H1 (cell line): ENCODE measurements at regions not wholly inside any gene's neighbourhood (a gene's known extent, or its start where the extent isn't known, plus 50 kb on each side); places are given as distances from the start of the nearest gene placed in this dataset.

Experiments used
- CTCF ChIA-PET: fragments of 300-600 bp; sonication (Branson Sonifier 250); formaldehyde crosslinking; loops from one replicate; lab custom pipeline; 2021; ENCODE audit not compliant: partially characterized antibody; lab: Charles Lee
- POLR2A ChIA-PET: fragments of 300-600 bp; sonication (Branson Sonifier 250); formaldehyde crosslinking; loops from one replicate; lab custom pipeline; 2021; ENCODE audit warnings: inconsistent platforms; ENCODE audit not compliant: partially characterized antibody; lab: Charles Lee
- DNase-seq, 2 experiments: peaks; one replicate each; pipeline versions ENCODE4 v3.0.0 to v3.0.0-alpha.2; 2010 to 2022; ENCODE audit warnings: low spot score in 2 of 2, low read depth in 1 of 2, mixed read lengths in 1 of 2
- FAIRE-seq: peaks from 2 replicates; lab custom pipeline; 2011; peaks lifted over from hg19 to GRCh38; lab: Jason Lieb, UNC
- H2AFZ ChIP-seq: 2 replicates; pipeline ENCODE4 v1.8.1; 2012; ENCODE audit warnings: low read length, inconsistent platforms
- H2AK5ac ChIP-seq: 2 replicates; pipeline ENCODE4 v1.6.1; 2013; ENCODE audit warnings: low read depth, low read length
- H2BK120ac ChIP-seq: replicated peaks from 2 replicates; pipeline ENCODE3; 2013; ENCODE audit warnings: low read depth, low read length, inconsistent platforms
- H2BK12ac ChIP-seq: 2 replicates; pipeline ENCODE4 v1.6.1; 2013; ENCODE audit warnings: low read depth, low read length
- H2BK15ac ChIP-seq: 2 replicates; pipeline ENCODE4 v1.6.1; 2013; ENCODE audit warnings: low read length
- H2BK20ac ChIP-seq: 2 replicates; pipeline ENCODE4 v1.6.1; 2013; ENCODE audit warnings: low read length
- H2BK5ac ChIP-seq: 2 replicates; pipeline ENCODE4 v1.6.1; 2013; ENCODE audit warnings: low read depth, low read length
- H3K14ac ChIP-seq: 2 replicates; pipeline ENCODE4 v1.6.1; 2013; ENCODE audit warnings: inconsistent platforms; ENCODE audit not compliant: insufficient read length
- H3K18ac ChIP-seq: 2 replicates; pipeline ENCODE4 v1.6.1; 2013; ENCODE audit warnings: low read length; ENCODE audit errors: extremely low read depth
- H3K23ac ChIP-seq: 2 replicates; pipeline ENCODE4 v1.6.1; 2013; ENCODE audit warnings: inconsistent platforms; ENCODE audit not compliant: insufficient read length
- H3K23me2 ChIP-seq: 2 replicates; pipeline ENCODE4 v1.6.1; 2013; ENCODE audit warnings: low read depth, low read length
- H3K27ac ChIP-seq: 2 replicates; pipeline ENCODE4 v1.6.1; 2011; ENCODE audit warnings: low read depth, low read length, inconsistent platforms
- H3K27me3 ChIP-seq, 4 experiments: replicated peaks in 1 of 4; 1 replicate in 1 of 4; 2 replicates in 3 of 4; pipeline versions ENCODE4 v1.6.1 to v1.8.1; 2011 to 2013; ENCODE audit warnings: low read length in 3 of 4, mild to moderate bottlenecking in 3 of 4, inconsistent platforms in 2 of 4, mixed read lengths in 2 of 4, moderate library complexity in 1 of 4; ENCODE audit not compliant: control insufficient read depth in 3 of 4, insufficient read depth in 3 of 4; ENCODE audit errors: extremely low read depth in 1 of 4
- H3K36me3 ChIP-seq, 4 experiments: 2 replicates each; pipeline versions ENCODE4 v1.6.1 to v1.8.1; 2011 to 2013; ENCODE audit warnings: mild to moderate bottlenecking in 4 of 4, low read length in 3 of 4, moderate library complexity in 2 of 4, control low read depth in 1 of 4, inconsistent platforms in 1 of 4; ENCODE audit not compliant: insufficient read depth in 4 of 4, control insufficient read depth in 2 of 4
- H3K4ac ChIP-seq: replicated peaks from 2 replicates; pipeline ENCODE3; 2013; ENCODE audit warnings: low read length, low read depth, mixed read lengths, inconsistent platforms; ENCODE audit not compliant: insufficient read length
- H3K4me1 ChIP-seq, 4 experiments: replicated peaks in 1 of 4; 1 replicate in 1 of 4; 2 replicates in 3 of 4; pipeline versions ENCODE4 v1.6.1 to v1.8.1; 2011 to 2013; ENCODE audit warnings: low read length in 3 of 4, inconsistent platforms in 2 of 4, mixed read lengths in 1 of 4; ENCODE audit not compliant: insufficient read depth in 4 of 4, control insufficient read depth in 3 of 4
- H3K4me2 ChIP-seq, 2 experiments: 2 replicates each; pipeline versions ENCODE4 v1.6.1 to v1.8.1; 2011 to 2013; ENCODE audit warnings: low read depth in 2 of 2, low read length in 2 of 2, control low read depth in 1 of 2, inconsistent platforms in 1 of 2, mild to moderate bottlenecking in 1 of 2; ENCODE audit not compliant: insufficient read depth in 1 of 2
- H3K4me3 ChIP-seq, 4 experiments: fragments of 200-600, 300-600 bp in 1 of 4; sonication (generic), shearing (Covaris generic), sonication (Bioruptor Twin) in 1 of 4; 2 replicates each; pipeline versions ENCODE4 v1.5.1 to v1.8.1; 2011 to 2016; ENCODE audit warnings: low read length in 4 of 4, low read depth in 3 of 4, control low read depth in 2 of 4, inconsistent platforms in 2 of 4, mild to moderate bottlenecking in 2 of 4, mixed read lengths in 1 of 4, moderate library complexity in 1 of 4; ENCODE audit not compliant: insufficient read depth in 2 of 4; ENCODE audit errors: extremely low read depth in 1 of 4
- H3K56ac ChIP-seq: replicated peaks from 2 replicates; pipeline ENCODE3; 2013; ENCODE audit warnings: low read depth, mild to moderate bottlenecking, mixed read lengths, low read length, inconsistent platforms; ENCODE audit not compliant: insufficient read length
- H3K79me1 ChIP-seq: 2 replicates; pipeline ENCODE4 v1.6.1; 2013; ENCODE audit warnings: low read depth, low read length, control low read depth
- H3K79me2 ChIP-seq, 2 experiments: 2 replicates each; pipeline versions ENCODE4 v1.6.1 to v1.8.1; 2012 to 2013; ENCODE audit warnings: low read length in 2 of 2, mild to moderate bottlenecking in 2 of 2, inconsistent platforms in 1 of 2; ENCODE audit not compliant: insufficient read depth in 2 of 2, control insufficient read depth in 1 of 2
- H3K9ac ChIP-seq, 4 experiments: replicated peaks in 1 of 4; 1 replicate in 1 of 4; 2 replicates in 3 of 4; pipeline versions ENCODE4 v1.6.1 to v1.8.1; 2011 to 2013; ENCODE audit warnings: low read depth in 3 of 4, low read length in 3 of 4, control low read depth in 2 of 4, mild to moderate bottlenecking in 2 of 4, moderate library complexity in 2 of 4, inconsistent platforms in 1 of 4; ENCODE audit errors: extremely low read depth in 1 of 4
- H3K9me3 ChIP-seq, 2 experiments: 2 replicates each; pipeline versions ENCODE4 v1.6.1 to v1.8.1; 2012 to 2013; ENCODE audit warnings: mild to moderate bottlenecking in 2 of 2, moderate library complexity in 2 of 2, control low read depth in 1 of 2, inconsistent platforms in 1 of 2, low read depth in 1 of 2, low read length in 1 of 2, mixed read lengths in 1 of 2; ENCODE audit not compliant: insufficient read depth in 2 of 2
- H4K20me1 ChIP-seq, 2 experiments: replicated peaks in 1 of 2; 2 replicates each; pipeline versions ENCODE3 to v1.8.1; 2011 to 2013; ENCODE audit warnings: inconsistent platforms in 2 of 2, low read length in 2 of 2, mild to moderate bottlenecking in 1 of 2; ENCODE audit not compliant: insufficient read depth in 2 of 2, control insufficient read depth in 1 of 2
- H4K5ac ChIP-seq: 2 replicates; pipeline ENCODE4 v1.6.1; 2013; ENCODE audit warnings: low read length, low read depth, mixed read lengths, inconsistent platforms; ENCODE audit not compliant: insufficient read length
- H4K8ac ChIP-seq: 2 replicates; pipeline ENCODE4 v1.8.0; 2013; ENCODE audit warnings: mild to moderate bottlenecking, moderate library complexity, low read length, inconsistent platforms; ENCODE audit not compliant: insufficient read depth; ENCODE audit errors: extremely low read depth
- H4K91ac ChIP-seq: replicated peaks from 2 replicates; pipeline ENCODE3; 2013; ENCODE audit warnings: low read length, mixed read lengths, inconsistent platforms; ENCODE audit not compliant: insufficient read length
- JUND ChIP-seq: IDR thresholded peaks from 2 replicates; pipeline ENCODE4 v1.6.1; 2011; ENCODE audit warnings: mild to moderate bottlenecking, improper control_type of control experiment, low read length
- RAD21 ChIP-seq, 2 experiments: IDR thresholded peaks in 1 of 2; conservative IDR thresholded peaks in 1 of 2; 2 replicates each; pipeline ENCODE4 v1.6.1; 2011; ENCODE audit warnings: low read depth in 2 of 2, low read length in 2 of 2, improper control_type of control experiment in 1 of 2, inconsistent platforms in 1 of 2, mild to moderate bottlenecking in 1 of 2, moderate library complexity in 1 of 2
- WGBS, 2 experiments: shearing (Covaris generic) in 1 of 2; methylation state at CpG; one replicate each; pipeline versions ENCODE4 v1.1.6 to v1.1.7; 2013 to 2015; ENCODE audit warnings: low lambda C conversion rate in 2 of 2, mixed read lengths in 2 of 2, inconsistent platforms in 1 of 2, low coverage in 1 of 2, missing lambda C conversion rate in 1 of 2; ENCODE audit not compliant: insufficient replicate concordance in 2 of 2, insufficient coverage in 1 of 2, insufficient read length in 1 of 2; ENCODE audit errors: extremely low coverage in 1 of 2, missing lambda C conversion rate in 1 of 2; 5-methylcytosine and 5-hydroxymethylcytosine counted together
- TF ChIP-seq, protein P1 (sequence below), 3 experiments: IDR thresholded peaks; 1 replicate in 2 of 3; 2 replicates in 1 of 3; pipeline versions ENCODE4 v1.5.1 to v1.6.1; 2011; ENCODE audit warnings: low read length in 3 of 3, mild to moderate bottlenecking in 3 of 3, inconsistent platforms in 2 of 3, low read depth in 1 of 3, moderate library complexity in 1 of 3; ENCODE audit not compliant: insufficient read depth in 1 of 3; ENCODE audit errors: control extremely low read depth in 1 of 3

DNA sequence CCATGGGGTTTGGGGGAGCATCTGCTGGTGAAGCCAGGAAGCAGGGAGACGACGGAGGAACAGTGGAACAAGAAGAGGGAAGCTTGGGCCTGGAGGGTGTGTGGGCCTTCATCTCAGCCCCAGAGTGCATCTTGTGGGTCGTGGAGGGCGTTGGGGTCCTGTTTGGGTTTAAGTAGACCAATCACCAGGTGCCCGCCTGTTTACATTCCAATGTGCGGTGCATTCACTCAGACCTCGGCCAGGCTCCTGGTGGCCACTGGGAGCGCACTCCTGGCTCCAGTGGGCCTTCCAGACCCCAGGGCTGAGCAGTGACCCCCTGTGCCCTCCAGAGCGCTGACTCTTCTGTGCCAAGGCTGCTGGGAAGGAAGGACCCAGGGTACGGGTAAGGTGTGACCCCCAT is 293.7 kb downstream of the NDUFA10 start:
- no peaks in the 10 kb centered on the region for H3K36me3 ChIP-seq
- H3K79me1 ChIP-seq = no peaks in the 10 kb centered on the region
- TF ChIP-seq, protein P1, sequence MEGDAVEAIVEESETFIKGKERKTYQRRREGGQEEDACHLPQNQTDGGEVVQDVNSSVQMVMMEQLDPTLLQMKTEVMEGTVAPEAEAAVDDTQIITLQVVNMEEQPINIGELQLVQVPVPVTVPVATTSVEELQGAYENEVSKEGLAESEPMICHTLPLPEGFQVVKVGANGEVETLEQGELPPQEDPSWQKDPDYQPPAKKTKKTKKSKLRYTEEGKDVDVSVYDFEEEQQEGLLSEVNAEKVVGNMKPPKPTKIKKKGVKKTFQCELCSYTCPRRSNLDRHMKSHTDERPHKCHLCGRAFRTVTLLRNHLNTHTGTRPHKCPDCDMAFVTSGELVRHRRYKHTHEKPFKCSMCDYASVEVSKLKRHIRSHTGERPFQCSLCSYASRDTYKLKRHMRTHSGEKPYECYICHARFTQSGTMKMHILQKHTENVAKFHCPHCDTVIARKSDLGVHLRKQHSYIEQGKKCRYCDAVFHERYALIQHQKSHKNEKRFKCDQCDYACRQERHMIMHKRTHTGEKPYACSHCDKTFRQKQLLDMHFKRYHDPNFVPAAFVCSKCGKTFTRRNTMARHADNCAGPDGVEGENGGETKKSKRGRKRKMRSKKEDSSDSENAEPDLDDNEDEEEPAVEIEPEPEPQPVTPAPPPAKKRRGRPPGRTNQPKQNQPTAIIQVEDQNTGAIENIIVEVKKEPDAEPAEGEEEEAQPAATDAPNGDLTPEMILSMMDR (IDR thresholded peaks at IDR 0.05; ENCODE audit: control extremely low read depth in 1 of 3, insufficient read depth in 1 of 3, low read depth in 1 of 3, low read length in 3 of 3) = peak in 2 of 3 experiments; percentile 26 to 49; a peak in 2 of 4 replicates
- no peak for TF ChIP-seq JUND
- peak in 1 of 2 experiments; percentile 37; a peak in 2 of 4 replicates for TF ChIP-seq RAD21 (IDR thresholded peaks at IDR 0.05 in 1 of 2, conservative IDR thresholded peaks at IDR 0.05 in 1 of 2; ENCODE audit: low read depth in 2 of 2, low read length in 2 of 2)
- H3K56ac ChIP-seq = no peak overlapping the region
- DNase-seq = no peak
- H3K4me3 ChIP-seq = no peak overlapping the region
- H3K23me2 ChIP-seq = no peaks in the 10 kb centered on the region
- no peak overlapping the region for H3K18ac ChIP-seq
- no peak overlapping the region for H3K23ac ChIP-seq
- no peak overlapping the region for H3K4ac ChIP-seq
- no peak overlapping the region for H3K27ac ChIP-seq
- H2AK5ac ChIP-seq = no peak overlapping the region
- POLR2A ChIA-PET = no interaction called here
- no peak overlapping the region for H2AFZ ChIP-seq
- CTCF ChIA-PET = no interaction called here
- no peak overlapping the region for H2BK15ac ChIP-seq
- no peaks in the 10 kb centered on the region for H3K79me2 ChIP-seq
- 83% methylated on average over 9 of the region's 10 CpGs; no CpG with 5 or more reads in 1 of the 2 experiments for WGBS, 2 experiments
- H2BK20ac ChIP-seq = no peak overlapping the region
- H4K20me1 ChIP-seq = no peaks in the 10 kb centered on the region
- no peaks in the 10 kb centered on the region for H3K27me3 ChIP-seq
- no peak overlapping the region for H4K5ac ChIP-seq
- no peak overlapping the region for H2BK120ac ChIP-seq
- no peak overlapping the region for H3K14ac ChIP-seq
- no peak overlapping the region for H2BK12ac ChIP-seq
- H4K91ac ChIP-seq = no peak overlapping the region
- H3K4me2 ChIP-seq = no peak overlapping the region
- H2BK5ac ChIP-seq = no peak overlapping the region
- no peak overlapping the region for H4K8ac ChIP-seq
- no peaks in the 10 kb centered on the region for H3K9me3 ChIP-seq
- no peak for FAIRE-seq
- no peak overlapping the region for H3K9ac ChIP-seq
- no peaks in the 10 kb centered on the region; a peak in 2 of 7 replicates for H3K4me1 ChIP-seq
